ENCODE measurements at regions not wholly inside any gene's neighbourhood (a gene's known extent, or its start where the extent isn't known, plus 50 kb on each side); places are given as distances from the start of the nearest gene placed in this dataset.

GRCh38 chr5:104947076-104947475 lies 1384.5 kb upstream of the NUDT12 start:
- WGBS (ENCODE audit: extremely low coverage, insufficient coverage, low lambda C conversion rate), result no CpG with 5 or more reads among the region's 1 CpG
- Histone ChIP-seq H2BK5ac (ENCODE audit: low read length) (no peak overlapping the region), H3K9ac (ENCODE audit: low read length) (no peak overlapping the region), H2AK5ac (ENCODE audit: low read length) (no peak overlapping the region), H3K23ac (ENCODE audit: low read length) (no peak overlapping the region), H3K4me3 (ENCODE audit: low read length) (no peak overlapping the region), H3K4ac (ENCODE audit: low read depth, low read length) (no peak overlapping the region), H3K4me1 (ENCODE audit: control insufficient read depth, low read depth, low read length) (no peaks in the 10 kb centered on the region), H3K18ac (ENCODE audit: low read length) (no peak overlapping the region), H3K56ac (ENCODE audit: low read length) (no peak overlapping the region), H3K4me2 (ENCODE audit: low read length) (no peak overlapping the region), H4K8ac (ENCODE audit: low read depth, low read length) (no peak overlapping the region), H3K36me3 (ENCODE audit: control insufficient read depth, insufficient read depth, low read length) (no peaks in the 10 kb centered on the region), H2BK120ac (ENCODE audit: low read depth, low read length) (no peak overlapping the region), H2BK15ac (replicated peaks; ENCODE audit: low read depth) (no peak overlapping the region), H3K79me2 (ENCODE audit: control insufficient read depth, insufficient read depth, low read length) (no peaks in the 10 kb centered on the region), H3K27me3 (ENCODE audit: insufficient read depth, low read length, poor library complexity) (no peaks in the 10 kb centered on the region), H4K5ac (ENCODE audit: low read length) (no peak overlapping the region), H3K79me1 (ENCODE audit: low read length) (no peaks in the 10 kb centered on the region), H3K27ac (ENCODE audit: low read depth, low read length) (no peak overlapping the region)
- no peak for DNase-seq

- H2AK5ac ChIP-seq (ENCODE audit: low read length), result no peak overlapping the region
- no peak overlapping the region for H2BK15ac ChIP-seq (replicated peaks; ENCODE audit: low read depth)
- no peak overlapping the region for H3K9ac ChIP-seq (ENCODE audit: low read length)
- no CpG with 5 or more reads among the region's 1 CpG for WGBS (ENCODE audit: extremely low coverage, insufficient coverage, low lambda C conversion rate)
- no peak overlapping the region for H3K4me2 ChIP-seq (ENCODE audit: low read length)
- no peak overlapping the region for H3K18ac ChIP-seq (ENCODE audit: low read length)
- H3K36me3 ChIP-seq (ENCODE audit: control insufficient read depth, insufficient read depth, low read length), result no peaks in the 10 kb centered on the region
- H2BK5ac ChIP-seq (ENCODE audit: low read length), result no peak overlapping the region
- no peak overlapping the region for H3K23ac ChIP-seq (ENCODE audit: low read length)
- no peak overlapping the region for H2BK120ac ChIP-seq (ENCODE audit: low read depth, low read length)
- no peak overlapping the region for H4K8ac ChIP-seq (ENCODE audit: low read depth, low read length)
- no peak overlapping the region for H3K27ac ChIP-seq (ENCODE audit: low read depth, low read length)
- DNase-seq, result peak; percentile 25
- H3K79me1 ChIP-seq (ENCODE audit: low read length), result no peaks in the 10 kb centered on the region
- no peak overlapping the region for H4K5ac ChIP-seq (ENCODE audit: low read length)
- no peaks in the 10 kb centered on the region for H3K4me1 ChIP-seq (ENCODE audit: control insufficient read depth, low read depth, low read length)
- no peak overlapping the region for H3K4ac ChIP-seq (ENCODE audit: low read depth, low read length)
- H3K4me3 ChIP-seq (ENCODE audit: low read length), result no peak overlapping the region
- H3K79me2 ChIP-seq (ENCODE audit: control insufficient read depth, insufficient read depth, low read length), result no peaks in the 10 kb centered on the region
- no peak overlapping the region for H3K56ac ChIP-seq (ENCODE audit: low read length)
- no peaks in the 10 kb centered on the region for H3K27me3 ChIP-seq (ENCODE audit: insufficient read depth, low read length, poor library complexity)
Measured at GRCh38 chr5:104942735-104943134, 1380.1 kb upstream of the NUDT12 start.

GRCh38 chr5:104941030-104941645 lies 1378.5 kb upstream of the NUDT12 start:
- Histone ChIP-seq H2BK5ac (ENCODE audit: low read length) (no peak overlapping the region), H3K4me2 (ENCODE audit: low read length) (no peak overlapping the region), H4K5ac (ENCODE audit: low read length) (no peak overlapping the region), H3K27ac (ENCODE audit: low read depth, low read length) (no peak overlapping the region), H3K79me2 (ENCODE audit: control insufficient read depth, insufficient read depth, low read length) (no peaks in the 10 kb centered on the region), H2BK15ac (replicated peaks; ENCODE audit: low read depth) (no peak overlapping the region), H3K18ac (ENCODE audit: low read length) (no peak overlapping the region), H3K56ac (ENCODE audit: low read length) (no peak overlapping the region), H2AK5ac (ENCODE audit: low read length) (no peak overlapping the region), H3K23ac (ENCODE audit: low read length) (no peak overlapping the region), H3K9ac (ENCODE audit: low read length) (no peak overlapping the region), H3K79me1 (ENCODE audit: low read length) (no peaks in the 10 kb centered on the region), H3K36me3 (ENCODE audit: control insufficient read depth, insufficient read depth, low read length) (no peaks in the 10 kb centered on the region), H3K4me1 (ENCODE audit: control insufficient read depth, low read depth, low read length) (no peaks in the 10 kb centered on the region), H3K27me3 (ENCODE audit: insufficient read depth, low read length, poor library complexity) (no peaks in the 10 kb centered on the region), H3K4me3 (ENCODE audit: low read length) (no peak overlapping the region), H2BK120ac (ENCODE audit: low read depth, low read length) (no peak overlapping the region), H3K4ac (ENCODE audit: low read depth, low read length) (no peak overlapping the region), H4K8ac (ENCODE audit: low read depth, low read length) (no peak overlapping the region)
- DNase-seq, result no peak
- WGBS (ENCODE audit: extremely low coverage, insufficient coverage, low lambda C conversion rate), result no CpG with 5 or more reads among the region's 2 CpGs

- no peak overlapping the region for H2BK5ac ChIP-seq (ENCODE audit: low read length)
- no peak for DNase-seq
- H3K27me3 ChIP-seq (ENCODE audit: insufficient read depth, low read length, poor library complexity), result no peaks in the 10 kb centered on the region
- no peaks in the 10 kb centered on the region for H3K79me2 ChIP-seq (ENCODE audit: control insufficient read depth, insufficient read depth, low read length)
- no peak overlapping the region for H2AK5ac ChIP-seq (ENCODE audit: low read length)
- H2BK120ac ChIP-seq (ENCODE audit: low read depth, low read length), result no peak overlapping the region
- no peak overlapping the region for H3K4ac ChIP-seq (ENCODE audit: low read depth, low read length)
- no peak overlapping the region for H4K8ac ChIP-seq (ENCODE audit: low read depth, low read length)
- H3K18ac ChIP-seq (ENCODE audit: low read length), result no peak overlapping the region
- H3K36me3 ChIP-seq (ENCODE audit: control insufficient read depth, insufficient read depth, low read length), result no peaks in the 10 kb centered on the region
- H4K5ac ChIP-seq (ENCODE audit: low read length), result no peak overlapping the region
- H3K23ac ChIP-seq (ENCODE audit: low read length), result no peak overlapping the region
- H3K4me2 ChIP-seq (ENCODE audit: low read length), result no peak overlapping the region
- no peaks in the 10 kb centered on the region for H3K79me1 ChIP-seq (ENCODE audit: low read length)
- no peak overlapping the region for H3K56ac ChIP-seq (ENCODE audit: low read length)
- H3K9ac ChIP-seq (ENCODE audit: low read length), result no peak overlapping the region
- no peak overlapping the region for H3K27ac ChIP-seq (ENCODE audit: low read depth, low read length)
- H3K4me1 ChIP-seq (ENCODE audit: control insufficient read depth, low read depth, low read length), result no peaks in the 10 kb centered on the region
- H2BK15ac ChIP-seq (replicated peaks; ENCODE audit: low read depth), result no peak overlapping the region
- no CpG with 5 or more reads among the region's 1 CpG for WGBS (ENCODE audit: extremely low coverage, insufficient coverage, low lambda C conversion rate)
- no peak overlapping the region for H3K4me3 ChIP-seq (ENCODE audit: low read length)
Measured at GRCh38 chr5:104937598-104937997, 1375.0 kb upstream of the NUDT12 start.

DNA sequence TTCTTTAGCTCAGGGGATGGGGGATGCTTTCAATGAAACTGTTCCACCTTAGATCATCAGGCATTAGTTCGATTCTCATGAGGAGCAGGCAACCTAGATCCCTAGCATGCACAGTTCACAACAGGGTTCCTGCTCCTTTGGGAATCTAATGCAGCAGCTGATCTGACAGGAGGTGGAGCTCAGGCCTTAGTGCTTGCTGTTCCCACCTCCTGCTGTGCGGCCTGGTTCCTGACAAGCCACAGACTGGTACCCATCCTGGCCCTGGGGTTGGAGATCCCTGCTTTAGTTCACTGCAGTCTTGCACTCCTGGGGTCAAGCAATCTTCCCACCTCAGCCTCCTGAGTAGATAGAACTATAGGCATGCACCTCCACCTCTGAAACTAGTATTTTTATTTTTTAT lies 1369.8 kb upstream of the NUDT12 start:
- H2BK5ac ChIP-seq (ENCODE audit: low read length), result no peak overlapping the region
- no peaks in the 10 kb centered on the region for H3K36me3 ChIP-seq (ENCODE audit: control insufficient read depth, insufficient read depth, low read length)
- no peak overlapping the region for H3K4me3 ChIP-seq (ENCODE audit: low read length)
- H4K5ac ChIP-seq (ENCODE audit: low read length), result no peak overlapping the region
- H3K4ac ChIP-seq (ENCODE audit: low read depth, low read length), result no peak overlapping the region
- WGBS (ENCODE audit: extremely low coverage, insufficient coverage, low lambda C conversion rate), result no CpG with 5 or more reads among the region's 2 CpGs
- no peak overlapping the region for H3K56ac ChIP-seq (ENCODE audit: low read length)
- no peak overlapping the region for H3K18ac ChIP-seq (ENCODE audit: low read length)
- H2BK15ac ChIP-seq (replicated peaks; ENCODE audit: low read depth), result no peak overlapping the region
- H3K23ac ChIP-seq (ENCODE audit: low read length), result no peak overlapping the region
- no peaks in the 10 kb centered on the region for H3K4me1 ChIP-seq (ENCODE audit: control insufficient read depth, low read depth, low read length)
- H2BK120ac ChIP-seq (ENCODE audit: low read depth, low read length), result no peak overlapping the region
- no peak overlapping the region for H2AK5ac ChIP-seq (ENCODE audit: low read length)
- no peaks in the 10 kb centered on the region for H3K27me3 ChIP-seq (ENCODE audit: insufficient read depth, low read length, poor library complexity)
- H4K8ac ChIP-seq (ENCODE audit: low read depth, low read length), result no peak overlapping the region
- no peaks in the 10 kb centered on the region for H3K79me2 ChIP-seq (ENCODE audit: control insufficient read depth, insufficient read depth, low read length)
- H3K27ac ChIP-seq (ENCODE audit: low read depth, low read length), result no peak overlapping the region
- H3K9ac ChIP-seq (ENCODE audit: low read length), result no peak overlapping the region
- H3K79me1 ChIP-seq (ENCODE audit: low read length), result no peaks in the 10 kb centered on the region
- H3K4me2 ChIP-seq (ENCODE audit: low read length), result no peak overlapping the region
- DNase-seq, result peak; percentile 45

GRCh38 chr5:104928906-104929520 lies 1366.4 kb upstream of the NUDT12 start:
- H3K4me3 ChIP-seq (ENCODE audit: low read length), result no peak overlapping the region
- H3K36me3 ChIP-seq (ENCODE audit: control insufficient read depth, insufficient read depth, low read length), result no peaks in the 10 kb centered on the region
- H3K18ac ChIP-seq (ENCODE audit: low read length), result no peak overlapping the region
- H2BK120ac ChIP-seq (ENCODE audit: low read depth, low read length), result no peak overlapping the region
- no peak overlapping the region for H2BK5ac ChIP-seq (ENCODE audit: low read length)
- H3K56ac ChIP-seq (ENCODE audit: low read length), result no peak overlapping the region
- WGBS (ENCODE audit: extremely low coverage, insufficient coverage, low lambda C conversion rate), result no CpG with 5 or more reads among the region's 36 CpGs
- no peak overlapping the region for H2BK15ac ChIP-seq (replicated peaks; ENCODE audit: low read depth)
- no peak overlapping the region for H3K4ac ChIP-seq (ENCODE audit: low read depth, low read length)
- no peak overlapping the region for H3K27ac ChIP-seq (ENCODE audit: low read depth, low read length)
- H2AK5ac ChIP-seq (ENCODE audit: low read length), result no peak overlapping the region
- no peak overlapping the region for H3K9ac ChIP-seq (ENCODE audit: low read length)
- H3K4me2 ChIP-seq (ENCODE audit: low read length), result no peak overlapping the region
- no peaks in the 10 kb centered on the region for H3K79me1 ChIP-seq (ENCODE audit: low read length)
- no peaks in the 10 kb centered on the region for H3K4me1 ChIP-seq (ENCODE audit: control insufficient read depth, low read depth, low read length)
- no peak overlapping the region for H4K8ac ChIP-seq (ENCODE audit: low read depth, low read length)
- no peaks in the 10 kb centered on the region for H3K79me2 ChIP-seq (ENCODE audit: control insufficient read depth, insufficient read depth, low read length)
- DNase-seq, result no peak
- no peaks in the 10 kb centered on the region for H3K27me3 ChIP-seq (ENCODE audit: insufficient read depth, low read length, poor library complexity)
- no peak overlapping the region for H4K5ac ChIP-seq (ENCODE audit: low read length)
- no peak overlapping the region for H3K23ac ChIP-seq (ENCODE audit: low read length)
